GM06990 (cell line): ENCODE measurements at regions not wholly inside any gene's neighbourhood (a gene's known extent, or its start where the extent isn't known, plus 50 kb on each side); places are given as distances from the start of the nearest gene placed in this dataset.

ENCODE experiments used
- DNase-seq: peaks from one replicate; pipeline ENCODE4 v3.0.0-alpha.2; 2011; ENCODE audit not compliant: insufficient read length; ENCODE audit errors: extremely low read depth
- H3K27me3 ChIP-seq: replicated peaks from 2 replicates; pipeline ENCODE4 v1.6.0; 2011; ENCODE audit warnings: low read length; ENCODE audit not compliant: control insufficient read depth, insufficient read depth
- H3K36me3 ChIP-seq: 2 replicates; pipeline ENCODE4 v1.5.1; 2011; ENCODE audit warnings: low read length; ENCODE audit not compliant: control insufficient read depth, insufficient read depth
- H3K4me3 ChIP-seq: replicated peaks from 2 replicates; pipeline ENCODE4 v1.5.1; 2011; ENCODE audit warnings: low read depth, mild to moderate bottlenecking, control low read depth, low read length
- CTCF ChIP-seq: IDR thresholded peaks from 2 replicates; pipeline ENCODE4 v1.5.1; 2011; ENCODE audit warnings: low read length, control low read depth, mild to moderate bottlenecking, inconsistent platforms; ENCODE audit not compliant: insufficient read depth, poor library complexity, severe bottlenecking

- Histone ChIP-seq H3K36me3 (no peaks in the 10 kb centered on the region), H3K4me3 (no peak overlapping the region), H3K27me3 (no peaks in the 10 kb centered on the region)
- DNase-seq: no peak
- TF ChIP-seq CTCF: no peak
Observed at GRCh38 chr6:132210886-132211563, 190.2 kb downstream of the MOXD1 start.

GRCh38 chr6:132209351-132209750, 191.9 kb downstream of the MOXD1 start:
- Histone ChIP-seq H3K36me3 (no peaks in the 10 kb centered on the region), H3K4me3 (no peak overlapping the region), H3K27me3 (no peaks in the 10 kb centered on the region)
- TF ChIP-seq CTCF: no peak
- DNase-seq: no peak

GRCh38 chr6:132207991-132208390, 193.3 kb downstream of the MOXD1 start:
- Histone ChIP-seq H3K27me3 (no peaks in the 10 kb centered on the region), H3K4me3 (no peak overlapping the region), H3K36me3 (no peaks in the 10 kb centered on the region)
- no peak for DNase-seq
- TF ChIP-seq CTCF: no peak

- Histone ChIP-seq H3K27me3 (no peaks in the 10 kb centered on the region), H3K36me3 (no peaks in the 10 kb centered on the region), H3K4me3 (no peak overlapping the region)
- no peak for TF ChIP-seq CTCF
- DNase-seq: no peak
Observed at GRCh38 chr6:132205946-132206345, 195.3 kb downstream of the MOXD1 start.

DNA sequence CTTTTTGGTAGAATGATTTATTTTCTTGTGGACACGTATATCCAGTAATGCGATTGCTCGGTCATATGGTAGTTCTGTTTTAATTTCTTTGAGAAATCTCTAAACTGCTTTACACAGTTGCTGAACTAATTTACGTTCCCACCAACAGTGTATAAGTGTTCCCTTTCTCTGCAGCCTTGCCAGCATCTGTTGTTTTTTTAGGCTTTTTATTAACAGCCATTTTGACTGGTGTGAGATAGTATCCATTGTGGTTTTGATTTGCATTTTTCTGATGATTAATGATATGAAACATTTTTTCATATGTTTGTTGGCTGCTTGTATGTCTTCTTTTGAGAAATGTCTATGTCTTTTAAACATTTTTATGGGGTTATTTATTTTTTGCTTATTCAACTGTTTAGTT, 196.7 kb downstream of the MOXD1 start:
- H3K36me3 ChIP-seq: no peaks in the 10 kb centered on the region
- no peak for TF ChIP-seq CTCF
- no peak overlapping the region for H3K4me3 ChIP-seq
- H3K27me3 ChIP-seq: no peaks in the 10 kb centered on the region
- DNase-seq: no peak

- no peak for TF ChIP-seq CTCF
- Histone ChIP-seq H3K4me3 (no peak overlapping the region), H3K36me3 (no peaks in the 10 kb centered on the region), H3K27me3 (no peaks in the 10 kb centered on the region)
- no peak for DNase-seq
Observed at GRCh38 chr6:132202574-132202973, 198.7 kb downstream of the MOXD1 start.
